Activated T-cell treated with anti-CD3 and anti-CD28 coated beads for 24 hours (primary cell): ENCODE measurements at regions not wholly inside any gene's neighbourhood (a gene's known extent, or its start where the extent isn't known, plus 50 kb on each side); places are given as distances from the start of the nearest gene placed in this dataset.
"Not testable (repeated sequence)": the region's sequence is repeated elsewhere in the genome, so short reads cannot be mapped to it uniquely, and the experiment has no call there.

Experiments used
- DNase-seq: peaks from one replicate; pipeline ENCODE4 v3.0.0-alpha.2; 2020; ENCODE audit warnings: low read depth

DNA sequence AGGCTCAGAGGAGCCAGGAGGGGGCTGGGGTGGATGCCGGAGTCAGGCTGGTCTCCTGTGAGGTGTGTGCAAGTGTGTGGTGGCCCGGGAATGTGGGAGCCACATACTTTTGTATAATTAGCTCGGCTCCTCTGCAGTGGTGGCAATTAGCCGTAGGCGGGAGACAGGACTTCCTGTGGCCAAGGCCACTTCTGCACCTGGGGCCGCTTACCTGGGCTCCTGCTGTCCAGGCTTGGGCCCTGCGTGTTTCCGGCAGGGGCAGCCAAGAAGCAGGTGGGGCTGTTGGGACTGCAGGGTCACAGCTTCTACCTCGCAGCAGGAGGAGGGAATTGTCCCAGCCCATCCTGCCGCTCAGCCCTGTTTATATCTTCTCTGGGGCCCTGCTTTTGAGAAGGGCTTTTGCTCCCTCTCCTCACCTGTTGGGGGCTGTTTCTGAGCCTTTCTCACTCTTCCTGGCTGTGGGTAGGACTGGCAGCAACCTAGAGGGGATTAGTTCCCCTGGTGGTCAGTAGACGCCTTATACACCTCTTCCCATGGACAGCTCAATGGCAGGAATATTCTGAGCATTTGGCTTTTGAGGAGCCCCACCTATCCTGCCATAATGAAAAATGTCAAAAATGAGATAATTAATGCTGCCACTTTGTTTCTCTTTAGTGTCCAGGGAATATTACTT lies 145.4 kb upstream of the PITX1 start:
- DNase-seq = no peak

DNA sequence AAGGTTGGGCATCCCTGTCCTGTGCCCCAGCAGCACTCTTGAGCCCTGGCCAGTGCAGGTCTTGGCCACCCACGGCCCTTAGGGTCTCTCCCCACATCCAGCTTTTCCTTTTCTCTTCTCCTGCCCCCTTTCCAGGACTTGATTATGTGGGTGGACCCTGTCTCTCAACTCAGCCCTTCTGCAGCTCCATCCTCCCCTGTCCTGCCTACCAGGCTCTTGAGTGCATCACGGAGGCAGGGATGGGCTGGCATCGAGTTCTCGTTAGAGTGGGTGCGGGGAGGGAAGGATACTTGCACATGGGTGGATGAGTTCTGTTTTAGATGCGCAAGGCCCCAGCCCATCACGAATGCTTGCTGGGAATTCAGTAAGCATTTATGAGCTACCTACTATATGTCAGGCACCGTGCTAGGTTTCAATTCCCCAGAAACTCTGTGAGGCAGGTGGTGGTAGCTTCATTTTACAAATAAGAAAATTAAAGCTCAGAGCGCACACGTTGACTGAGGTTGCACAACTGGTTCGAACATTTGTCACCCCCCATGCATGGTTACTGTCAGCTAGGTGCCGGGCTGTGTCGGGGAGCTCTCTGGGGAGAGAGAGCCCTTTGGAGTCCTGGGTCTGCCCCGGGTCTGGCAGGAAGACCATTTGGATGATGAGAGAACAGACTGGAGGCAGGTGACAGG lies 144.6 kb upstream of the PITX1 start:
- DNase-seq = no peak

GRCh38 chr5:135177591-135177990 lies 143.6 kb upstream of the PITX1 start:
- DNase-seq = no peak

GRCh38 chr5:135176991-135177390 lies 143.0 kb upstream of the PITX1 start:
- DNase-seq = no peak

- no peak for DNase-seq
These were observed 140.5 kb upstream of the PITX1 start for GRCh38 chr5:135174315-135175096.

GRCh38 chr5:135173662-135174290 lies 139.7 kb upstream of the PITX1 start:
- no peak for DNase-seq

- no peak for DNase-seq
These were observed 138.7 kb upstream of the PITX1 start for GRCh38 chr5:135172718-135173117.

GRCh38 chr5:135171336-135171735 lies 137.3 kb upstream of the PITX1 start:
- DNase-seq = no peak

DNA sequence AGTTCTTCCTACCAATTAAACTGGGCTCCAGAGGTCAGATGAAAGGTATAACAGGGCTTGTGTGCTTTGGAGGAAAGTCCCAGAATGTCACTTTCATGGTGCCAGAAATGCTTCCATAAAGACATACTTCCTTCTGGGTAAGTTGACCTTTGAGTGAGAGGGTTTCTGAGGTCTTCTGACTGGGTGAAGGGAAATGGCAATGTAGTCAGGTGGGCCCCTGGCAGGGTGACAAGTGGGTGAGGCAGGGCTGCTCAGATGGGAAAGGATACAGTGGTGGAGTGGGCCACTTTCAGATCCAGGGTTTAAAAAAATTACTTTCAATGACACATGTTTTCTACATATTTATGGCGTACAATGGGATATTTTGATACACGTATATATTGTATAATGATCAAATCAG lies 136.5 kb upstream of the PITX1 start:
- DNase-seq = no peak

- no peak for DNase-seq
These were observed 135.7 kb upstream of the PITX1 start for GRCh38 chr5:135169753-135170152.

DNA sequence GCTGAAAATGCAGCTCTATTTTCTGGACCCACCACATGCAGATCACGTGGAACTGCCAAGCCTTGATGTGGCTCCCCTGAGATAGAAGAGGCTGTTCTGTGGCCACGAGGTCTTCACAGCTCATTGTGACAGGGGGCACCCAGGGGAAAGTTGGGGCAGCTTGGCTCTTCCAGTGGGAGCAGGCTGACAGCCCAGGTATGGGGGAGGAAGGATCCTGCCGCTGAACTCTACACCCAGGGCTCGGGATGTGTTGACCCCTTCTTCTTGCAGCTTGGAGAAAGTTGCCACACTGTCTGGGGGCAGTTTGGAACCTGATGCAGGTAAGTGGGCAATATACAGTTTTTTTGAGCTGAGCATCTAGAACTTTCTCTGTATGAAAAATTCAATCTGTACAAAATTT lies 133.6 kb upstream of the PITX1 start:
- no peak for DNase-seq

- DNase-seq = not testable (repeated sequence)
These were observed 131.0 kb upstream of the PITX1 start for GRCh38 chr5:135164873-135165614.

DNA sequence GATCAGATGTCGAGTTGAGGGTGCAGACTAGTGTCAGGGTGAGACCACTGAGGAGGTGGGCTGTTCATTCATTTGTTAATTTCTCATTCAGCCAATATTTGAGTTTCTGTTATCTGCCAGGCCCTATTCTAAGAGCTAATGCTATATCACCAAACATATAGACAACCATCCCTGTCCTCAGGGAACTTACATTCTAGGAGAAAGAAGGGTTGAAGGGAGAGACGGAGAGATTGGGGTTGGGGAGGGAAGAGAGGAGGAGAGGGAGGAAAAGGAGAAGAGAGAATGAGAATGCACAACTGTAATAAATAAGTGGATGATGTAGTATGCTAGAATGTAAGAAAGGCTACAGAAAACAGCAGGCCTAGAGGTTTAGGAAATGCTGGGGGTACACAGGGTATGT lies 129.9 kb upstream of the PITX1 start:
- DNase-seq = no peak

- no peak for DNase-seq
These were observed 129.4 kb upstream of the PITX1 start for GRCh38 chr5:135163391-135163790.

DNA sequence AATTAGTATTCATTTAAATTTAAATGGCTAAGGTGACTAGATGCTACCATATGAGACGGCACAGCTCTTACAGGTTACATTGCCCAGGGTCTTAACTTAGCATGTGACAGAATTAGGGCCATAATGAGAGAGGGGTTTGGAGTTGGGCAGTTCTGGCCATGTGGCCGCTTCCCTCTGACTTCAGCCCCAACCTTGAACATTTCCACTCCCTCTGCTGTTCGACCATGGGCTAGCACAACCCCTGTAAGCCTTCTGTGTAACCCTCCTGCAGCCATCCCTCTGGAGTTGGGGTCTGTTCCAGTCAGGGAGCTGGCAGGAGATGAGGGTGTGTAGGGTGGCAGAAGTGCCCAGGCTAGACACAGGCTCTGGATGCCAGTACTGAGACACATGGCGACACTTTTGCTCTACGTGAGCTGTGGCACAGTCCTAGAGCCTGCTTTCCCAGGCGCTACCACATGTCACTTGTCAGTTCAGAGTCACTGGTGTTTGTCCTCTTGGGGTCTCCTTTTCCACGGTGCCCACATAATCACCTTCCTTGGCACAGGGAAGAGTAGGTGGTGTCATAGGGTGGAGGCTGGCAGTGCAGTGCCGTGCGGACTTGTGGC lies 128.7 kb upstream of the PITX1 start:
- no peak for DNase-seq

DNA sequence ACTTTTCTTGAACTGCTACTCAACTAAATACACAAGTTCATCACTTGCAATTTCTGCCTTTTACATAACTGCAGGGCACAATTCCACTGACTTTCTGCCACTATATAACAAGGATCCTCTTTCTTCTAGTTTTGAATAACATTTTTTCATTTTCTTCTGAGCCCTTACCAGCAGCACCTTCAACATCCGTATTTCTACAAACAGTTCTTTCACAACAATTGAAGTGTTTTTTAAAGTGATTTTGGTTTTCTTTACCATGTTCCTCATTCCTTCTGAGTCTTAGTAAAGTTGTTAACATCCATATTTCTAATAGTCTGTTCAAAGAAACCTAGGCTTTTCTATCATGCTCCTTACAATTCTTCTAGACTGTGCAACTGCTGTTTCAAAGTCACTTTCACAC lies 127.2 kb upstream of the PITX1 start:
- DNase-seq = no peak

GRCh38 chr5:135160036-135160675 lies 126.1 kb upstream of the PITX1 start:
- DNase-seq = no peak

GRCh38 chr5:135159626-135160025 lies 125.6 kb upstream of the PITX1 start:
- DNase-seq = no peak

GRCh38 chr5:135158982-135159381 lies 125.0 kb upstream of the PITX1 start:
- DNase-seq = no peak

DNA sequence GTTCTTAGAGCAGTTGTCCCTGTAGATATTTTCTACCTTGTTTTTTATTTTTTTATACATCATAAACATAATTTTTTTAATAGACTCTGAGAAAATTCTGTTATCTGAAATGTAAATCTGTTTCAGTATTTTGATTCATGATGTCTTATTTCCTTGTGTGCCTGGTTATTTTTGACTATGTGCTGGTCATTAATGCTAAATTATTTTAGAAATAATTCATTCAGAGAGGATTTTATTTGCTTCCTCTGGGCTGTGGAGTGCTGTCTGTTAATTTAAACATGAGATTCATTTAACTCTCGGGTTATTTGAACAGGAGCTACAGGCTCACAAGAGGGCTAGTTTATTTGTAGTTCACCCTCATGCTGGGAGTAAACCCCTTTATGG lies 124.3 kb upstream of the PITX1 start:
- no peak for DNase-seq
